Hematopoietic multipotent progenitor cell (in vitro differentiated cells): ENCODE measurements at regions not wholly inside any gene's neighbourhood (a gene's known extent, or its start where the extent isn't known, plus 50 kb on each side); places are given as distances from the start of the nearest gene placed in this dataset.

Source experiments
- DNase-seq, 3 donors: peaks; one replicate each; pipeline ENCODE4 v3.0.0-alpha.2; 2011 to 2015; ENCODE audit warnings: low read depth in 2 of 3, low spot score in 2 of 3

DNA sequence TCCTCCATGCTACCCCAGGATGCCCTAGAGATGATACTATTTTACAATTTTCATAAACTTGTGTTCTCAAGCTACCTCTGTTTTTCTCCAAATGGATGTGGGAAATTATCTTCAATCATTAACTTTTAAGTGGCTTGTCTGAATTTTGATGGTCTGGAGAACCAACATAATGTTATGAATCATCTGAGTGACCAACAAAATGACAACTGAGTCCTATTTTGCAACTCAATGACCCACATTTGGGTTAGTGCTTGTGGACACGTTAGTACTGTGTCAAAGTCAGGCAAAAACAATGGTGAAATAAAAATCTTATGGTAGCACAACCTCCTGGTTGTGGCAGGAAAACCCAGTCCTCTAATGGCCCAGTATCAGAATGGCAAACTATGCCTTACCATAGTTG lies 352.4 kb upstream of the ZNF385D start:
- DNase-seq: no peak

DNA sequence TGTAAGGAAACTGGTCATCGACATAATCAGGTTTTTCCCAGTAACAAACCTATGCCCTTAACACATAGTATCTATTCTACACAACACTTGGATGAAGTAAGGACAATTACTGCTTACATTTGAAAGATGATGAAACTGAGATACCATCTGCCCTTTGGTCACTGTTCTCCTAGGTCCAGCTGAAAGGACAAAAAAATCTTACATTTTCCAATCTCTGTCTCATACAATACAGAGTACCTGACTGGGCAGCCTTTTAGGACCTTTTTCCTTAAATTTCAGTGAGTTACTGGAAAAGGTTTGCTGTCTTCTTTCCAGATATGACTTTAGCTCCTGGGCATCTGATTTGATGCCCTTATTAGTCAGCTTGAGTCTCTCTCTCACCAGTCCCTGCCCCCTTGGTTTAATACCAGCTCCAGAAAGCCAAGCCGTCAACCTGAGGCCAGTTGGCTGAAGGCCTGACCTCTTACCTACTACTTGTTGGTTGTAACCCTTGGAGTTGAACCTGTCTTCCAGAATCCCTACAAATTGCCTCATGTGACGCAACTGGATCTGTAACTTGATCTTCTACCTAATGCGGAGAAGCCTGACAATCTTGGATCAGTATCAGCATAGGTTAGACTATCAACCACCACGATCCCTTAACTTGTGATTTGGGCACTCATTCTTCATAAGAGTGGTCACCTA lies 355.3 kb upstream of the ZNF385D start:
- no peak for DNase-seq

DNA sequence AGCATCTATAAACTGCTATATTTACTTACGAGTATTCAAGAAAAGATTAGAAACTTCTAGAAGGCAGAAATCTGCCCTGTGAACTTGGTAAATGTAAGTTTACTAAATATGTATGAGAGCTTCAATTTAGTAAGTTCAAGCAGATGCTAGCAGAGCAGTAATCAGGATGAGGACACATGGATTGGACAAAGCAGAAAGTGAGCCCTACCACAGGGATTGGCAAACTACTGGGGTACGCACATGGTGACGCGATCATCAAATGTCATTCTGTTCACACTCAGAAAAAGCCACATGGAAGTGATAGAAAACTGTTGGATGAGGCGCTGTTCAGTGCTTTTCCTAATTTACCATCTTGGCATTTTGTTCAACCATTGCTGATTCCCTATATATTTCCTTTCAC lies 360.2 kb upstream of the ZNF385D start:
- no peak for DNase-seq

DNA sequence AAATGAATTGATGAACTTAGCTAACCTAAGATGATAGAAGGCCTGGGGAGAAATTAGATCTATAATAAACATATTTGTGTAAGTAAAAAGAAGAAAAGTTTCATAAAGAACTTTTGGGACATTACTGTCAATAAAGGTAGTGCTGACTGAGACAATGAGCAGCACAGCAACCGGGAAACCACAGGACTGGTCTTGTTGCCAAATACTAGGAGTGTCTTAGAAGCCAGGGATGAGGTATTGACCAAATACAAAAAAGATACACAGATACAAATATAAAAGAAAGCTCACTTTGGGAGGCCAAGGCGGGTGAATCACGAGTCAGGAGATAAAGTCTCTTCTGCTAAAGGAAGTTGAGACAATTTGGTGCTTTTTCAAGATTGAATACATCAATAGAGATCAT lies 362.4 kb upstream of the ZNF385D start:
- DNase-seq: no peak

DNA sequence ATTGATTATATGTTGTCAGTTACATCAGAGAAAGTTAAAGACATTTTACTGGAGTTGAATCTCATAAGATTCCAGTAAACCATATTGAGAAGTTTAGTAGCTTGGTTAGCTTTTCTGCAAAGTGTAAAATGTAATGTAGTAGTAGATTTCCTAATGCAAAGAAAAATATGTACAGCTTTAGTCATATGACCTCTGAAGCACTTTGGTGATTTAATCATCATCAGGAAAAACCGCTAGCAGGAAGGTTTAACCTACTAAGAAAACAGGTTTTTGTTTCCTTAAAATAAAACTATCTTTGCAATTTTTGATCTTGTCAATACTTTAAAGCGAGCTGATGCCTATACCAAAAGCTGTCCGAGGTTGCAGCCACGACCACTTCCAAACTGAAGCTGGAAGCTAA lies 364.6 kb upstream of the ZNF385D start:
- DNase-seq: no peak

DNA sequence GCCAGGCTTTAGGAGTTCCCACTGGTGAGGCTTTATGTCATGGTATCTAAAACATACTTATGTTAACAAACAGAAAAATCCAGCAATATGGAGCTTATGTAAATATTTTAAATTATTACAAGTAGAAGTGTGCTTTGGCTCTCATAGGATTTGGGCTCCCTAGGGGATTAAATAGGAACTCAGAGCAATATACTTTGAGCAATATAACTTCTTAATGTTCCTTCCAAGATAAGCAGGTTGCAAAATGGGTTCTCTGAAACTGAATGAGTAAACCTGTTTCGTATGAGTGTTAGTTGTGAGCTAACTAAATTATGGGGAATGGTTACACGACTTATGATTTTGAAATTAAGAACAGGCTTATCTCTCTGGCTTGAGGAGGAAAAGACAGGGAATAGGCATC lies 366.1 kb upstream of the ZNF385D start:
- DNase-seq: no peak

DNA sequence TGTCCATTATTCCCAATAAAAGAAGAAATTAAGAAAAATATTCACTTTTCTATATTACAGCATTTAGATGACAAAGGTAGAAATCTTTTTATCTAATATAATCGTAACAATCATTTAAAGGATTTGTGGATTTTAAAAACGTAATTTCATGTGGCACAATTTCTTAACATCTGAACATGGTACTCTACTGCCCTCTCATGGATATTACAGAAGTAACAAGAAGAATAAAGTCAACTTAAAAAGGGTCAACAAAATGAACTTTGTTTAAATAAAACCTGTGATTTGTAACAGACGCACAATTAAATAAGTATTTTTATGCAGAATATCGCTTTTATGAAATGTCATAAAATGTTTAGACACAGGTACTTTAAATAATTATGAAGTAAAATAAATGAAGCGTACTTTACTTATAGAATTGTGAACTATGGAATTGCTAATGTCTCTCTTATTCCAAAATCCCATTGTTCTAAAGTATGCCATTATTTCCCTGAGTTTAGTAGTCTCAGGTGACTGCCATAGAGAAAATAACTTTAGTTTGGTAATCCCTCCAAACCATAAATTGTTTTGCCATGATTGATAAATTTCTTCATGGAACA lies 366.8 kb upstream of the ZNF385D start:
- peak in 2 of 3 donors; percentile 16 to 76 for DNase-seq

DNA sequence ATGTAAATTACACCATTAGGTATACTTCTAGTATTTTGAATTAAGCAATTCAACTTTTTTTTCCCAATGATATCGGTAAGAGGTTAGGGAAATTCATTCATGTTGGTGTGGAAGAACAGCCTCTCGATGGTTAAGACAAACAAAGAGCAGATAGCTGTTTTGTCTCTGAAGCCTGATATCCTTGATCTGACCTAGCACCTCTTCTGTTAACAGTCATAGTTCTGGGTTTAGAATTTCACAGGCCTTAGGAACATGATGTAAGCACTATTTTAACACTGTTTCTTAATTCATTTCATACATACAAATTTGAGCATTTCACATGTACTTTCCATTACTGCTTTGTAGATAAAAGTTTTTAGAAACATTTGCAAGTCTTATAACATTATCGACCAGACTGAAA lies 367.5 kb upstream of the ZNF385D start:
- DNase-seq: no peak

DNA sequence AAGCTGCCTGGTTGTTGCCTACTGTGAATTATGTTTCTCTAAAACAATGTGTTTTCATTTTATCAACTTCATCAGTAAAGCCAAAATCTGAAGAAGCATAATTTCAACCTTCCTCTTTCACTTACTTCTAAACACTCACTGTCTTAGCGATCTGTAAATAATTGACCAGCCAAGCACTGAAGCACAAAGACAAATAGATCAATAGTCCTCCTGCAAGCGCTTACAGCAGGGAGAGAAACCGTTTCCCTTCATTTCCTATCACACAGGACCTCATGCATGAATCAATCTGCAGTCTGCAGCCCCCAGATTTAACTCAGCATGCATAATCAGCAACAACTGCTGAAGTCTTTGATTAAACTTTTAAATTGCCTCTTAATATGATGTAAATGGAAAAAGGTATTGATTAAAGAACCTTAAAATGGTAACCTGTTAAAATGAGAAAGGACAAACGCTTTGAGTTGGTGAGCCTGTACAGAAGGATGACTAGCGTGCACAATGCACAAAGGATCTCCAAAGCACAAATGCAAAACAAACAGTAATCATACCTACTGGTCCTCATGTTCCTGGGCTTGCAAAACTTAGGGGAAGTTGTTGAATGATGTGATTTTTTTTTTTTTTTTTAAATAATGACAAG lies 370.2 kb upstream of the ZNF385D start:
- no peak for DNase-seq

DNA sequence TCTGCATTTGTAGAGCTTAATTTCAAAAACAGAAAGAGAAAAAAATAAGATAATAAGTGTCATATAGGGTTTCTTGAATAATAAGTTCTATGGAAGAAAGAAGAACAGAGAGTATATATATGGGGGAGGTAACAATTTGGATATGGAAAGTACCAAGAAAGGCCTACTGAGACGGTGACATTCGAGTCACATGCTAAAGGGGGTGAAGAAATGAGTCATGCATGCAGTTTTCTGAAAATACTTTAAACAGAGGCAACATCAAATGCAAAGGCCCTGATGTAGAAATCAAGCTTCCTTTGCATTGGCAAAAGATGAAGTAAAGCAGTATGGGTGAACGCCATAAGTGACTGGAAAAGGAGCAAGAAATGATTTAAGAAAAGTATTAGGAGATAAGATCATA lies 371.6 kb upstream of the ZNF385D start:
- DNase-seq: no peak

DNA sequence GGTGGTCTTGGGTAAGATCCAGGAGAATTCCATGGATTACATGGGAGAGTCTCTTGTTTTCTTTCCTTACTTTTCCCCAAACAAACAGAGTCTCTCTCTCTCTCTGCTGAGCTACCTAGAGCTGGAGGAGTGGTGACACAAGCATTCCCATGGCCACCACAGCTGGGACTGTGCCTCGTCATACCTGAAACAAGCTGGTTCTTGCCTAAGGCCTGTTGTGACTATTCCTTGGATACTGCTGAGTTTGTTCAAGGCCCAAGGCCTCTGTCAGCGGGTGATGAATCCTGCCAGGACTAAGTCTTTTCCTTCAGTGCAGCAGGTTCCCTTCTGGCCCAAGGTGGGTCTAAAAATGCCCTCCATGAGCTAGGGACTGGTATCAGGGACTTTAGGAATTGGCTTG lies 378.1 kb upstream of the ZNF385D start:
- no peak for DNase-seq

DNA sequence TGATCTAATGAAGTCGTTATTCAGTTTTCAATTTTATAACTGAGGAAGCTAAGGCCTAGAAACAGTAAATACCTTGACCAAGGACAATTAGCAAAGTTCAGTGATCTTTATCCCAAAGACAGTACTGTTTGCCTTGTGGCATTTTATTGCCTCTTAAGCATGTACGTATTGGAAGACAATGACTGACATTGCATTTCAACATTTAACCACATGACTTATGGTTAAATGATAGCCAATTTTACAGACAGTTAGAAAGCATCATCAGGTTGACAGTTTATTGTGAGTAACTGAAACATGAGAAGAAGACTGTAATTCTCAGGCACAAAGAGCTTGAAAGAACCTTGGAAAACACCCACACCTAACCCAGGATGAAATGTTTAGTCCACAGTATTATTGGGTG lies 390.8 kb upstream of the ZNF385D start:
- DNase-seq: no peak

DNA sequence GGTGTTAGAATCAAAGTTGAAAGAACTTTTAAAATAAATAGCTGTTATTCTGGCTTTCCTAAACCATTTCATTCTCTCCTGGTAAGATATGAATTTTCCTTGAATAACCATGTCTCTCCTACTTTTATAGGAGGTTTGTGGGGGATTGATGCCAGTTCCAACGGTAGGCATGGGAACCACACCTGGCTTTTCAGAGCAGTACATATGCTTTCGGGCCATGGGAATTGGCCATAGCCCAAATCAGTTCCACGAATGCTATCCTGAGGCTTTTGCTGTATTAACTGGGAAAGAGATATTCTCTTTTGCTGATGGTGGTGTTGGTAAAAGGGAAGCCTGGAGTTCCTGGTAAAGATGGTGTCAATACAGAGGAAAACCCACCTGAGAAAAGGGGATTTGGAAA lies 396.2 kb upstream of the ZNF385D start:
- no peak for DNase-seq

DNA sequence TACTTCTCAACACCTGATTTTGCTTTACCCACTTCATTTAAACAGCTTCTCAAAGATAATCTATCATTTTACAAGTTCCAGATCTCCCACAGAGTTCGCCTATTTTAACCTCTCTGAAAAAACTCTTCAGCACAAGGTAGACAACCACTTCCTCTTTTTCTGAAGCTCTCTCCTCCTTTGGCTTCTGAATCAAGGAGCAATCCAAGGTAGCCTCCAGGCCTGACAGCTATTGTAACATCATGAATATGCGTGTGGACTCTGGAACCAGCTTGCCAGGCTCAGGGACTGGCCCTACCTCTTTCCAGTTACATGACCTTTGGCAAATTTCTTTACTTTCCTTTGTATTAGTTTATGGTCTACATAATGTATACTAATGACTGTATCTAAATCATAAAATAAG lies 405.9 kb upstream of the ZNF385D start:
- DNase-seq: peak in 2 of 3 donors; percentile 3 to 51

DNA sequence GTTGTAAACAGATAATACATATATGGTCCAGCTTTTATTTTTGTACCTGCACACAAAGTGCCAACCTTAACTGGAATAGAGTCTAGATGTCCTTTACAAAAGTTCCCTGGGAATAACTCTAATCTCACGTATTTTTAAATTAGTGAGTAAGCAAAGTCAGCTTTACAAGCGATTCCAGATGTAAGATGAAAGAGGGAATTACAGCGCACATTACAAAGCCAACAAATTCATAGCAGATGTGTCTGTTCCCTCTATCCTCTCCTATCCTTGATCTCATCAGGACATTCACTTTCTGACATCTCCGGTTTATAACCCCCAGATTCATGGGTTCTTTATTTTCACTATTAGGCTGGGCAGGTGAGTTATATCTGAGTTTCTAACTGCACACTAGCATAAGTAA lies 406.8 kb upstream of the ZNF385D start:
- DNase-seq: no peak

DNA sequence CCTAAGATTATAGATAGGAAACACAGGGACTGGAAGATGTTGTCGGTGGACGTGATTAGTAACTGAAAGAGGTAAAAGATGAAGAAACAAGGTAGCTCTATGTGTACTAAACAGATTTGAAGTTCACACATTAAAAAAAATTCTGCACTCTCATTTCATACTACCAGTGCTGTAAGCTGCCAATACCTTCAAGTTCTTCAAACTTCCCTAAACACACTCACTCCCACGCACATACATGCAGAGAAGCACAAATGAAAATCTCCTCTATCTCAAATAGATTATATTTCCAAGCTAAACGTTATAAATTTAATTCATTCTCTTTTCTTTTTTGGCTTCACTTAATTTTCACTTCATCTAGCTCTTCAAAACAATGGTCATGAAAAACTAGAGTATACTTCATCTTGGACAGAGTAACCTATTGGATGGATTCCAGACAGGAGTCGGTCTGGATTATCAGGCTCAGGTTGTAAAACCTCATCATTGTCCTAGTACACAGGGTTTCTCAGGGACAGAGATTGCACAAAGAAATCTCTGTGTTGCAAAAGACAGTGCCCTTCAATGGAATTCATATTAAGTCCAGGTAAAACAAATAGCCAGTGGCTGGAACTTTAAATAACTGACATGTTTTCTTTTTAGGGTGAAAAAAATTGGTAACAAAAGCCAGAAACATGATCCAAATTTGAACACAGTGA lies 408.1 kb upstream of the ZNF385D start:
- DNase-seq: peak in 1 of 3 donors; percentile 8

DNA sequence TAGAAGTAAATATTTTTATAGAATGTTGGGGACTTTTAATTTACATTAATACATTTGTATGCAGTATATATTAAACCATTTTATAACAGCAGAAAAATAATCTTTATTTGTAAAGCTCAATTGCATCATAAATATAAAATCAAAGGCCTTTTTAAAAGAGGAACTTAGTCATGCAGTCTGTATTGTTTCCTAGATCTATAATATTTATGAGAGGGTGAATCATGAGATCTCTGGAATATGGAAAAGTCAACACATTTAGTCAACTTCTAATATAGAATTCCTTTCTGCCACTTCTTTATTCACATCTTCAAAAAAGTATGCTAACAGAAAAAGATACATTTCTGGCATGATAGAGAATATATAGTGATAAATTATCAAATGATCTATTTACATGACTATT lies 410.3 kb upstream of the ZNF385D start:
- DNase-seq: no peak

DNA sequence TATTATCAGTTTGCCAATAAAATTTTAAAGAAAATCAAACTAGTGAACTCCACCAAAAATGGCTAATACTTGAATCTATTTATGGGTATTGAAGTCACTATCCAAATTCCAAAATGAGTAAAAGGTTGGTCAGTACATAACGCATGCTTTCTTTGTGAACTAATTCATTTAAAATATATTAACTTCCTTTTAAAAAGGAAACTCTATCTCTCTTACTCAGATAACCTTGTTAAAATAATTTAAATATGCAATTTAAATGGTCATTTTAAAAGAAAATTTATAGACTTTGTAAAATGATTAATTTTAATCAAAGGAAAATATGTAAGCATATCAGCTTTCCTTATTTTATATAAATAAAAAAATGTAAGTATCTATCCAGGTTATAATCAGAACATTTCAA lies 419.4 kb upstream of the ZNF385D start:
- no peak for DNase-seq

DNA sequence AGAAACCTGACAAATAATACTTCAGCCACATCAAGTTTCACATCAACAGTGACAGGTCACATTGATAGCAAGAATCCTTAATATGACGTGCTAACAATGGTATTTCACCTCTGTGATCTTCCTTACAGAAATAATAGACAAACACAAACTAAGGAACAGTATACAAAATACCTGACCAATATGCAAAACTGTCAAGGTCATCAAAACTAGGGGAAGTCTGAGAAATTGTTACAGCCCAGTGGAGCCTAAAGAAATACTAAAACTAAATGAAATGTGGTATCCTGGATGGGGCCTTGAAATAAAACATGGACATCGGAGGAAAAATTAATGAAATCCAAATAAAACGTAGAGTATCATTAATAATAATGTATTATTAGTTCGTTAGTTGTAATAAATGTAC lies 422.0 kb upstream of the ZNF385D start:
- no peak for DNase-seq

DNA sequence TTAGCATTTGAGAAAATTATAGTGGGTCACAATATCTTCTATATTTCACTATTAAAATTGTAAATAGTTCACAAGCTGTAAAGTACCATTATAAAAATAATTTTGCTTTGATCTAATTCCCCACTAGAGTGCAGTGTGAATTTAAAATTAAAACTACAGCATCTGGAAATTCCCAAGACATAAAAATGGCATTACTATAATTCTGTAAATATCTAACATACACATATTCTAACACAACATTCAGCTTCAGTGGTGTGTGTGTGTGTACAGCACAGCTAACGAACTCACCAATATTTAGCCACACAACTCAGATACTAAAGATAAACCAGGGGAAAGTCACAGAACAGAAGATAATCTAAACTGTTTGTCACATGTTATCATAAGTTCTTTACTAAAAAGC lies 424.9 kb upstream of the ZNF385D start:
- peak in 2 of 3 donors; percentile 3 to 43 for DNase-seq

DNA sequence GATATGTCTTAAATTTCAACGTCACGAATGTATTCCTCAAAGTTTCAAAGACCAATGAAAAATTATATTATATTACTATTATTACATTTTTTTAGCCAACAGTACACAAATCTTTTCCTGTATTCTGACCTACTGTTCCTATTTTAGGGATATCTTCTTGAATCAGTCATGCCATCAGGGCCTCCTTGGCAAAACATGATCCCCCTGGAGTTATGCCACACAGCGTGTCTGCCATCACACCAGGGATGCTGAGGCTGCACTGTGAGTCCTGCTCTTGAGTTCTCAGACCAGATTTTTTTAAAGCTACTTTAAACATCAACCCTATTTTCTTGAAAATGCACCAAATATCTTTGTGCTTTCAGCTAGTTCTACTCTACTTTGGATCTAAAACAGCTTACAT lies 425.9 kb upstream of the ZNF385D start:
- DNase-seq: no peak

DNA sequence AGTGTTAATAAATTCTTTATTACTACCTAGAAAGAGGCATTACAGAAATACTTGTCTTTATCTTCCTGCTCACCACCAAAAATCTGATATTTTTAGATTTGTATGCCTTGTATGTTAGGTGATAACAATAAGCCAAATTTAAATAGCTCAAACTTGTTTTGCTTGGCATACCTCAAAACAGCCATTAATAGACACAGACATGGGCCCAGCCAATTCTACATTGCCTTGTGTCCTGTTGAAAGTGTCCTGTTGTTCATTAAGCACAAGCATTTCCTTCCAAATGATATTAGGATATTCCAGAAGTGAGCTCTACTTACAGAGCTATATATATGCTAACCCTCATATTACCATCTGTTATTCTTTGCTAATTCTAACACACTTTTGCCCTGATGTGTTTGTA lies 438.6 kb upstream of the ZNF385D start:
- no peak for DNase-seq
